HepG2 (cell line): ENCODE measurements at regions not wholly inside any gene's neighbourhood (a gene's known extent, or its start where the extent isn't known, plus 50 kb on each side); places are given as distances from the start of the nearest gene placed in this dataset.

Experiments used
- ATAC-seq: fragments of 200-7000 bp; cut with Tn5 transposase; 3 replicates; pipeline ENCODE4 v1.9.1; 2020; ENCODE audit warnings: mild to moderate bottlenecking, moderate library complexity
- BruUV-seq: library from RNA; stranded (reverse); fragments of 400-500 nt; replicated peaks from 2 replicates; lab custom pipeline; 2021; lab: Mats Ljungman, UMichigan
- CTCF ChIA-PET: fragments of 300-600 bp; formaldehyde crosslinking; extraction: SDS; loops from one replicate; lab custom pipeline; 2021; ENCODE audit warnings: low total read pairs, inconsistent platforms, low intra/inter-chr PET ratio; lab: Yijun Ruan, JAX
- POLR2A ChIA-PET: fragments of 350-600 bp; sonication (Branson Sonifier 250); formaldehyde crosslinking; loops from one replicate; lab custom pipeline; 2020; ENCODE audit warnings: antibody characterized with exemption, inconsistent platforms; lab: Yijun Ruan, JAX
- DNase-seq: peaks from one replicate; pipeline ENCODE4 v3.0.0-alpha.2; 2015; ENCODE audit warnings: low spot score
- FAIRE-seq: peaks from 3 replicates; lab custom pipeline; 2011; peaks lifted over from hg19 to GRCh38; lab: Jason Lieb, UNC
- H2AFZ ChIP-seq: one replicate; pipeline ENCODE4 v1.6.1; 2011; ENCODE audit warnings: low read length, inconsistent platforms
- H3K27ac ChIP-seq: fragments of 300-600 bp; 3 replicates; pipeline ENCODE4 v1.8.0; 2011; ENCODE audit warnings: mixed run types, mild to moderate bottlenecking, mixed read lengths, low read length, inconsistent platforms; ENCODE audit not compliant: insufficient read depth; ENCODE audit errors: extremely low read length
- H3K27me3 ChIP-seq, 2 experiments: fragments of 200-600 bp in 1 of 2; 2 replicates in 1 of 2; 3 replicates in 1 of 2; pipeline versions ENCODE4 v1.6.0 to v1.8.0; 2011; ENCODE audit warnings: low read length in 2 of 2, mild to moderate bottlenecking in 2 of 2, moderate library complexity in 2 of 2, inconsistent platforms in 1 of 2; ENCODE audit not compliant: insufficient read depth in 2 of 2, control insufficient read depth in 1 of 2
- H3K36me3 ChIP-seq, 2 experiments: fragments of 200-600 bp in 1 of 2; replicated peaks in 1 of 2; 2 replicates in 1 of 2; 3 replicates in 1 of 2; pipeline versions ENCODE4 v1.5.1 to v1.8.0; 2011; ENCODE audit warnings: low read length in 2 of 2, inconsistent platforms in 1 of 2; ENCODE audit not compliant: insufficient read depth in 2 of 2, control insufficient read depth in 1 of 2
- H3K4me1 ChIP-seq: 2 replicates; pipeline ENCODE4 v1.5.1; 2012; ENCODE audit warnings: low read length, inconsistent platforms; ENCODE audit not compliant: insufficient read depth
- H3K4me2 ChIP-seq: 2 replicates; pipeline ENCODE4 v1.6.0; 2011; ENCODE audit warnings: low read depth, low read length, inconsistent platforms
- H3K4me3 ChIP-seq, 3 experiments: fragments of 200-600 bp in 1 of 3; sonication (generic), shearing (Covaris generic) in 1 of 3; replicated peaks in 1 of 3; 2 replicates each; pipeline ENCODE4 v1.5.1; 2011 to 2016; ENCODE audit warnings: low read length in 3 of 3, inconsistent platforms in 2 of 3, low read depth in 2 of 3, mild to moderate bottlenecking in 2 of 3, control low read depth in 1 of 3, mixed read lengths in 1 of 3; ENCODE audit not compliant: insufficient read depth in 1 of 3
- H3K79me2 ChIP-seq: one replicate; pipeline ENCODE4 v1.6.1; 2011; ENCODE audit warnings: low read length, inconsistent platforms; ENCODE audit not compliant: insufficient read depth
- H3K9ac ChIP-seq: 2 replicates; pipeline ENCODE4 v1.6.0; 2011; ENCODE audit warnings: mild to moderate bottlenecking, low read depth, low read length, inconsistent platforms; ENCODE audit not compliant: insufficient read depth
- H3K9me3 ChIP-seq: 2 replicates; pipeline ENCODE4 v1.5.1; 2012; ENCODE audit warnings: mild to moderate bottlenecking, low read length
- H4K20me1 ChIP-seq: 2 replicates; pipeline ENCODE4 v1.6.0; 2011; ENCODE audit warnings: inconsistent platforms, mild to moderate bottlenecking, low read length, moderate library complexity; ENCODE audit not compliant: insufficient read depth
- GTF3A ChIP-seq: sonication (generic); formaldehyde crosslinking; conservative IDR thresholded peaks from 2 replicates; pipeline ENCODE4 v1.4.0; 2020; ENCODE audit warnings: mild to moderate bottlenecking, missing genetic modification reagents
- HDAC6 ChIP-seq: fragments of 200-600 bp; sonication (generic); IDR thresholded peaks from 2 replicates; pipeline ENCODE4 v1.7.0; 2017; ENCODE audit warnings: mild to moderate bottlenecking, antibody characterized with exemption, low read length, low read depth
- HINFP ChIP-seq: sonication (generic); formaldehyde crosslinking; IDR thresholded peaks from 2 replicates; pipeline ENCODE4 v1.4.0; 2020; ENCODE audit warnings: low read depth, mild to moderate bottlenecking, missing genetic modification reagents
- RBM22 ChIP-seq: fragments of 200-400 bp; formaldehyde crosslinking; optimal IDR thresholded peaks from 2 replicates; pipeline ENCODE3; 2017; ENCODE audit warnings: mild to moderate bottlenecking, low read length, moderate library complexity
- TFDP1 ChIP-seq: IDR thresholded peaks from 2 replicates; pipeline ENCODE4 v1.6.1; 2016; ENCODE audit warnings: missing compliant biosample characterization, missing genetic modification reagents, borderline replicate concordance
- ZNF138 ChIP-seq: sonication (generic); formaldehyde crosslinking; IDR thresholded peaks from 2 replicates; pipeline ENCODE4 v1.5.0; 2020; ENCODE audit warnings: mild to moderate bottlenecking, low read depth, missing genetic modification reagents
- ZNF230 ChIP-seq: sonication (generic); formaldehyde crosslinking; IDR thresholded peaks from 2 replicates; pipeline ENCODE4 v1.4.0; 2020; ENCODE audit warnings: mild to moderate bottlenecking, missing genetic modification reagents
- ZNF557 ChIP-seq: sonication (generic); formaldehyde crosslinking; IDR thresholded peaks from 2 replicates; pipeline ENCODE4 v1.4.0; 2020; ENCODE audit warnings: missing genetic modification reagents
- ZNF7 ChIP-seq: IDR thresholded peaks from 2 replicates; pipeline ENCODE4 v1.6.1; 2016; ENCODE audit warnings: missing biosample characterization, missing genetic modification reagents
- ZNF878 ChIP-seq: sonication (generic); formaldehyde crosslinking; IDR thresholded peaks from 2 replicates; pipeline ENCODE4 v1.8.1; 2023; ENCODE audit warnings: mild to moderate bottlenecking, missing genetic modification reagents, moderate library complexity
- ZNF891 ChIP-seq: sonication (generic); formaldehyde crosslinking; IDR thresholded peaks from 2 replicates; pipeline ENCODE4 v1.5.0; 2020; ENCODE audit warnings: mild to moderate bottlenecking, missing genetic modification reagents
- ZSCAN30 ChIP-seq: sonication (generic); formaldehyde crosslinking; IDR thresholded peaks from 2 replicates; pipeline ENCODE4 v1.5.0; 2020; ENCODE audit warnings: mild to moderate bottlenecking, missing genetic modification reagents
- WGBS: methylation state at CpG from one replicate; pipeline ENCODE4 v1.1.6; 2017; ENCODE audit warnings: low lambda C conversion rate; 5-methylcytosine and 5-hydroxymethylcytosine counted together
- in situ Hi-C: cut with HindIII; loops from 2 replicates; pipeline ENCODE4 v1.10.0; 2017; ENCODE audit warnings: low pct_unique_long_range_greater_than_20kb; ENCODE audit not compliant: extremely low pct_ligation_motif_present
- intact Hi-C: fragments of 100-400 bp; cut with micrococcal nuclease; formaldehyde crosslinking; loops from one replicate; pipeline ENCODE4 v1.10.0; 2022; ENCODE audit not compliant: unreplicated experiment

GRCh38 chr13:50257646-50258045, 242.4 kb downstream of the KCNRG start:
- Histone ChIP-seq H3K9me3 (no peaks in the 10 kb centered on the region), H4K20me1 (no peaks in the 10 kb centered on the region), H3K4me1 (0 out of 2 replicates have a peak, but pooled peaks cover 8% of the 10 kb centered on the region), H3K4me2 (no peak overlapping the region), H3K9ac (no peak overlapping the region), H3K27ac (no peak overlapping the region), H3K4me3 (no peak overlapping the region), H3K79me2 (peaks cover 17% of the 10 kb centered on the region), H3K27me3 (no peaks in the 10 kb centered on the region), H2AFZ (no peak overlapping the region), H3K36me3 (no peaks in the 10 kb centered on the region)
- ATAC-seq, result no peak
- DNase-seq, result no peak
- CTCF ChIA-PET, result no interaction called here
- no peak for FAIRE-seq
- 100% methylated on average over 3 of the region's 3 CpGs for WGBS
- POLR2A ChIA-PET, result no interaction called here
- intact Hi-C loops, result no loop called here
- TF ChIP-seq TFDP1 (no peak), ZNF138 (CRISPR knock-in tag) (no peak), HDAC6 (no peak), ZSCAN30 (no peak), ZNF230 (CRISPR knock-in tag) (no peak), ZNF891 (CRISPR knock-in tag) (no peak), RBM22 (no peak), ZNF7 (CRISPR knock-in tag) (no peak), ZNF557 (CRISPR knock-in tag) (no peak), HINFP (no peak), GTF3A (CRISPR knock-in tag) (no peak), ZNF878 (CRISPR knock-in tag) (no peak)
- TF ChIP-seq, all 625 proteins: peak for 0
- BruUV-seq, result no TSS peak
- in situ Hi-C loops, result no loop called here
